ENCODE measurements at regions not wholly inside any gene's neighbourhood (a gene's known extent, or its start where the extent isn't known, plus 50 kb on each side); places are given as distances from the start of the nearest gene placed in this dataset.

DNA sequence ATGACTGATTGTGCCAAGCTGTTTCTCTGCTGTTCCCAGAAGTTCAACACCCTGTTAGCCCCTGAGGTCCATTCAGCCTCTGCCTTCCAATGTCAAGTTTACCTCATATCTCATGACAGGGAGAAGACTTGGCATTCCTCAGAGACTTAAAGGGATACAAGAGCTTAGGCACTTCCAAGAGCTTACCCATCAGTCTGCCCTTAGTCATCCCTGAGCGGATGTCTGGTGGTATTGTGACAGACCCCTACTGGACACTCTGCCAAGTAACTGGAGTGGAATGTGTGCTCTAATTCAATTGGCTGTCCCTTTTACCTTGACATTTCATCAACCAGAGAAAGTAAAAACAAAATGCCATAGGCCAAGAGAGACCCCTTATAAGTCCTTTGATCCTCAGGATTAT, 151.5 kb downstream of the AASDHPPT start:
- intact Hi-C loops (cut with micrococcal nuclease; ENCODE audit: unreplicated experiment) (no loop called here), in situ Hi-C loops (cut with HindIII; ENCODE audit: low pct_unique_long_range_greater_than_20kb, low sequenced_read_pairs) (loop anchor here (10.0 kb wide), 1 partner anchor 466 kb away; no protein-coding TSS in a partner anchor)
- ChIA-PET POLR2A (no interaction called here), CTCF (no interaction called here)
- BruUV-seq (replicated peaks), result no TSS peak
- Histone ChIP-seq H3K27ac (ENCODE audit: low read length) (no peak overlapping the region), H3K4me3 (ENCODE audit: low read depth in 2 of 2, low read length in 2 of 2) (no peak overlapping the region), H3K9me3 (ENCODE audit: control insufficient read depth, insufficient read depth, low read depth, low read length) (peaks cover 7% of the 10 kb centered on the region; the same call in 1 of the 2 replicates), H3K36me3 (ENCODE audit: control insufficient read depth, insufficient read depth, low read length) (no peaks in the 10 kb centered on the region), H3K27me3 (ENCODE audit: control insufficient read depth, insufficient read depth, low read length) (no peaks in the 10 kb centered on the region), H3K4me1 (ENCODE audit: control insufficient read depth, insufficient read depth, low read length) (no peaks in the 10 kb centered on the region)
- DNase-seq (ENCODE audit: low read depth, low spot score), result no peak
- TF ChIP-seq SIN3A (IDR thresholded peaks at IDR 0.05; ENCODE audit: borderline replicate concordance, insufficient read depth, low read depth, low read length), result no peak
- TF ChIP-seq, protein P1, sequence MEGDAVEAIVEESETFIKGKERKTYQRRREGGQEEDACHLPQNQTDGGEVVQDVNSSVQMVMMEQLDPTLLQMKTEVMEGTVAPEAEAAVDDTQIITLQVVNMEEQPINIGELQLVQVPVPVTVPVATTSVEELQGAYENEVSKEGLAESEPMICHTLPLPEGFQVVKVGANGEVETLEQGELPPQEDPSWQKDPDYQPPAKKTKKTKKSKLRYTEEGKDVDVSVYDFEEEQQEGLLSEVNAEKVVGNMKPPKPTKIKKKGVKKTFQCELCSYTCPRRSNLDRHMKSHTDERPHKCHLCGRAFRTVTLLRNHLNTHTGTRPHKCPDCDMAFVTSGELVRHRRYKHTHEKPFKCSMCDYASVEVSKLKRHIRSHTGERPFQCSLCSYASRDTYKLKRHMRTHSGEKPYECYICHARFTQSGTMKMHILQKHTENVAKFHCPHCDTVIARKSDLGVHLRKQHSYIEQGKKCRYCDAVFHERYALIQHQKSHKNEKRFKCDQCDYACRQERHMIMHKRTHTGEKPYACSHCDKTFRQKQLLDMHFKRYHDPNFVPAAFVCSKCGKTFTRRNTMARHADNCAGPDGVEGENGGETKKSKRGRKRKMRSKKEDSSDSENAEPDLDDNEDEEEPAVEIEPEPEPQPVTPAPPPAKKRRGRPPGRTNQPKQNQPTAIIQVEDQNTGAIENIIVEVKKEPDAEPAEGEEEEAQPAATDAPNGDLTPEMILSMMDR (IDR thresholded peaks at IDR 0.05), result no peak
- no peak for TF ChIP-seq POLR2AphosphoS5 (IDR thresholded peaks at IDR 0.05; ENCODE audit: low read depth, low read length)
- TF ChIP-seq, protein P2, sequence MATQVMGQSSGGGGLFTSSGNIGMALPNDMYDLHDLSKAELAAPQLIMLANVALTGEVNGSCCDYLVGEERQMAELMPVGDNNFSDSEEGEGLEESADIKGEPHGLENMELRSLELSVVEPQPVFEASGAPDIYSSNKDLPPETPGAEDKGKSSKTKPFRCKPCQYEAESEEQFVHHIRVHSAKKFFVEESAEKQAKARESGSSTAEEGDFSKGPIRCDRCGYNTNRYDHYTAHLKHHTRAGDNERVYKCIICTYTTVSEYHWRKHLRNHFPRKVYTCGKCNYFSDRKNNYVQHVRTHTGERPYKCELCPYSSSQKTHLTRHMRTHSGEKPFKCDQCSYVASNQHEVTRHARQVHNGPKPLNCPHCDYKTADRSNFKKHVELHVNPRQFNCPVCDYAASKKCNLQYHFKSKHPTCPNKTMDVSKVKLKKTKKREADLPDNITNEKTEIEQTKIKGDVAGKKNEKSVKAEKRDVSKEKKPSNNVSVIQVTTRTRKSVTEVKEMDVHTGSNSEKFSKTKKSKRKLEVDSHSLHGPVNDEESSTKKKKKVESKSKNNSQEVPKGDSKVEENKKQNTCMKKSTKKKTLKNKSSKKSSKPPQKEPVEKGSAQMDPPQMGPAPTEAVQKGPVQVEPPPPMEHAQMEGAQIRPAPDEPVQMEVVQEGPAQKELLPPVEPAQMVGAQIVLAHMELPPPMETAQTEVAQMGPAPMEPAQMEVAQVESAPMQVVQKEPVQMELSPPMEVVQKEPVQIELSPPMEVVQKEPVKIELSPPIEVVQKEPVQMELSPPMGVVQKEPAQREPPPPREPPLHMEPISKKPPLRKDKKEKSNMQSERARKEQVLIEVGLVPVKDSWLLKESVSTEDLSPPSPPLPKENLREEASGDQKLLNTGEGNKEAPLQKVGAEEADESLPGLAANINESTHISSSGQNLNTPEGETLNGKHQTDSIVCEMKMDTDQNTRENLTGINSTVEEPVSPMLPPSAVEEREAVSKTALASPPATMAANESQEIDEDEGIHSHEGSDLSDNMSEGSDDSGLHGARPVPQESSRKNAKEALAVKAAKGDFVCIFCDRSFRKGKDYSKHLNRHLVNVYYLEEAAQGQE (IDR thresholded peaks at IDR 0.05; ENCODE audit: insufficient read depth in 1 of 2, low read depth in 2 of 2, low read length in 1 of 2), result no peak
- no peak for TF ChIP-seq TCF7L2 (IDR thresholded peaks at IDR 0.05; ENCODE audit: low read depth, low read length)
- ATAC-seq, result no peak

DNA sequence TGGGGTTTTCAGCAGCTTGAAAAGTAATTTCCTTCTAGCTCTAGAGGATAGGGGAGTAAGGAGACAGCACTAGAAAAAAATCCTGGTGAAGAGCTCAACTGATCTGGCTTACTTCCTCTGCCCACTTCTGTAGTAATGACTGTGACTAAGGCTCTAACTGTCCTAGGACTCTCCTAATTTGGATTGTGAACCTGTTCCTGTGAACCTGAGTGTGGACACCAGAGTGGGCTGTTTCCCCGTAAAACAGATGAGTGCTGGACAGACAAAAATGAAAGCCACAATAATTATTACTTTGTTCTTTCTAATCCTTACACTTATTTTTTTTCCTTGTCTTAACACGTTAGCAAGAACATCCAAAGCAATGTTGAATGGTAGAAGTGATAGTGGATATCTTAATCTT, 154.1 kb downstream of the AASDHPPT start:
- no TSS peak for BruUV-seq (replicated peaks)
- ChIA-PET POLR2A (no interaction called here), CTCF (no interaction called here)
- in situ Hi-C loops (cut with HindIII; ENCODE audit: low pct_unique_long_range_greater_than_20kb, low sequenced_read_pairs), result no loop called here
- DNase-seq (ENCODE audit: low read depth, low spot score) (no peak), ATAC-seq (no peak)
- Histone ChIP-seq H3K27ac (ENCODE audit: low read length) (no peak overlapping the region), H3K4me3 (ENCODE audit: low read depth in 2 of 2, low read length in 2 of 2) (no peak overlapping the region), H3K36me3 (ENCODE audit: control insufficient read depth, insufficient read depth, low read length) (no peaks in the 10 kb centered on the region), H3K4me1 (ENCODE audit: control insufficient read depth, insufficient read depth, low read length) (no peaks in the 10 kb centered on the region), H3K9me3 (ENCODE audit: control insufficient read depth, insufficient read depth, low read depth, low read length) (peaks cover 7% of the 10 kb centered on the region; the same call in 1 of the 2 replicates), H3K27me3 (ENCODE audit: control insufficient read depth, insufficient read depth, low read length) (no peaks in the 10 kb centered on the region)
- intact Hi-C loops (cut with micrococcal nuclease; ENCODE audit: unreplicated experiment), result no loop called here
- TF ChIP-seq POLR2AphosphoS5 (IDR thresholded peaks at IDR 0.05; ENCODE audit: low read depth, low read length) (no peak), TCF7L2 (IDR thresholded peaks at IDR 0.05; ENCODE audit: low read depth, low read length) (no peak)
- TF ChIP-seq, protein P1 (IDR thresholded peaks at IDR 0.05), result peak; percentile 14; the same call in 1 of the 2 replicates
- TF ChIP-seq, protein P2 (IDR thresholded peaks at IDR 0.05; ENCODE audit: insufficient read depth in 1 of 2, low read depth in 2 of 2, low read length in 1 of 2), result no peak
